Sciatic nerve (tissue), 2 donors: ENCODE measurements at regions not wholly inside any gene's neighbourhood (a gene's known extent, or its start where the extent isn't known, plus 50 kb on each side); places are given as distances from the start of the nearest gene placed in this dataset.

Experiments used
- ATAC-seq: fragments of 200-7000 bp; cut with Tn5 transposase; one replicate; pipeline ENCODE4 v1.9.1; 2020; ENCODE audit warnings: mild to moderate bottlenecking, moderate library complexity
- DNase-seq: peaks from one replicate; pipeline ENCODE4 v3.0.0-alpha.2; 2020; ENCODE audit warnings: low spot score
- intact Hi-C: fragments of 100-400 bp; cut with DNase I; formaldehyde crosslinking; loops from one replicate; pipeline ENCODE4 v1.14.2; 2022
- donor health status: DM: no; HTN: no; CAD: no.
- donor health status: DM: no; HTN: no; CAD: no.

GRCh38 chr13:99725644-99726043 is 224.4 kb downstream of the TM9SF2 start:
- ATAC-seq: no peak
- DNase-seq: no peak
- intact Hi-C loops: no loop called here

GRCh38 chr13:99724633-99725517 is 223.6 kb downstream of the TM9SF2 start:
- ATAC-seq: no peak
- intact Hi-C loops: no loop called here
- no peak for DNase-seq

- intact Hi-C loops: no loop called here
- DNase-seq (no peak), ATAC-seq (no peak)
These were observed 222.6 kb downstream of the TM9SF2 start for GRCh38 chr13:99723878-99724277.

GRCh38 chr13:99722931-99723330 is 221.7 kb downstream of the TM9SF2 start:
- intact Hi-C loops: no loop called here
- DNase-seq: no peak
- no peak for ATAC-seq

GRCh38 chr13:99722338-99722818 is 221.1 kb downstream of the TM9SF2 start:
- DNase-seq (no peak), ATAC-seq (no peak)
- intact Hi-C loops: no loop called here

- DNase-seq: no peak
- intact Hi-C loops: no loop called here
These were observed 220.5 kb downstream of the TM9SF2 start for GRCh38 chr13:99721606-99722337.

GRCh38 chr13:99717959-99718674 is 216.8 kb downstream of the TM9SF2 start:
- DNase-seq (no peak), ATAC-seq (no peak)
- intact Hi-C loops: no loop called here

More at GRCh38 chr13:99721606-99722337, 220.5 kb downstream of the TM9SF2 start:
- no peak for ATAC-seq

GRCh38 chr13:99709134-99709533 is 207.9 kb downstream of the TM9SF2 start:
- ATAC-seq: no peak
- DNase-seq: no peak
- intact Hi-C loops: no loop called here

- ATAC-seq (no peak), DNase-seq (no peak)
- intact Hi-C loops: no loop called here
These were observed 203.1 kb downstream of the TM9SF2 start for GRCh38 chr13:99704390-99704789.

GRCh38 chr13:99703908-99704307 is 202.6 kb downstream of the TM9SF2 start:
- ATAC-seq: no peak
- intact Hi-C loops: no loop called here
- DNase-seq: no peak

- intact Hi-C loops: no loop called here
- ATAC-seq: no peak
- no peak for DNase-seq
These were observed 201.5 kb downstream of the TM9SF2 start for GRCh38 chr13:99702687-99703319.

GRCh38 chr13:99700468-99700867 is 199.2 kb downstream of the TM9SF2 start:
- ATAC-seq (no peak), DNase-seq (no peak)
- intact Hi-C loops: no loop called here

- no peak for DNase-seq
- intact Hi-C loops: no loop called here
- ATAC-seq: no peak
These were observed 197.5 kb downstream of the TM9SF2 start for GRCh38 chr13:99698816-99699099.

GRCh38 chr13:99698010-99698815 is 196.9 kb downstream of the TM9SF2 start:
- DNase-seq (no peak), ATAC-seq (no peak)
- intact Hi-C loops: no loop called here

- intact Hi-C loops: no loop called here
- no peak for ATAC-seq
- DNase-seq: no peak
These were observed 194.6 kb downstream of the TM9SF2 start for GRCh38 chr13:99695857-99696256.

- ATAC-seq (no peak), DNase-seq (no peak)
- intact Hi-C loops: no loop called here
These were observed 192.8 kb downstream of the TM9SF2 start for GRCh38 chr13:99693852-99694611.

GRCh38 chr13:99693351-99693750 is 192.1 kb downstream of the TM9SF2 start:
- intact Hi-C loops: no loop called here
- DNase-seq: no peak
- no peak for ATAC-seq

- intact Hi-C loops: no loop called here
- ATAC-seq (no peak), DNase-seq (no peak)
These were observed 191.6 kb downstream of the TM9SF2 start for GRCh38 chr13:99692854-99693253.
